ENCODE measurements at regions not wholly inside any gene's neighbourhood (a gene's known extent, or its start where the extent isn't known, plus 50 kb on each side); places are given as distances from the start of the nearest gene placed in this dataset.

GRCh38 chr15:87129916-87130315 lies 1050.2 kb downstream of the AGBL1 start:
- TF ChIP-seq CTCF (conservative IDR thresholded peaks at IDR 0.05; ENCODE audit: low read depth in 2 of 2) (no peak), REST (IDR thresholded peaks at IDR 0.05; ENCODE audit: unreplicated experiment) (no peak), STAT1 (IDR thresholded peaks at IDR 0.05; ENCODE audit: unreplicated experiment) (no peak), POLR2AphosphoS5 (IDR thresholded peaks at IDR 0.05; ENCODE audit: low read depth) (no peak), JUNB (IDR thresholded peaks at IDR 0.05; ENCODE audit: unreplicated experiment) (no peak), EZH2 (IDR thresholded peaks at IDR 0.05; ENCODE audit: low read depth, unreplicated experiment) (no peak), EZH2phosphoT487 (IDR thresholded peaks at IDR 0.05; ENCODE audit: unreplicated experiment) (no peak), CREB1 (CRISPR knock-in tag; IDR thresholded peaks at IDR 0.05; ENCODE audit: low read depth) (no peak), ZNF331 (CRISPR knock-in tag; IDR thresholded peaks at IDR 0.05; ENCODE audit: low read depth) (no peak), ETS1 (IDR thresholded peaks at IDR 0.05) (no peak), ZNF114 (CRISPR knock-in tag; IDR thresholded peaks at IDR 0.05) (no peak)
